Sigmoid colon (tissue), 4 donors: ENCODE measurements at regions not wholly inside any gene's neighbourhood (a gene's known extent, or its start where the extent isn't known, plus 50 kb on each side); places are given as distances from the start of the nearest gene placed in this dataset.

Source experiments
- POLR2A ChIP-seq, 2 donors: fragments of 450-650 bp; IDR thresholded peaks; one replicate each; pipeline ENCODE4 v1.6.1; 2016; ENCODE audit warnings: antibody characterized with exemption in 2 of 2, mild to moderate bottlenecking in 2 of 2, moderate library complexity in 2 of 2
- POLR2AphosphoS5 ChIP-seq, 4 donors: sonication (generic); formaldehyde crosslinking; IDR thresholded peaks; one replicate each; pipeline ENCODE4 v1.6.1; 2017; ENCODE audit warnings: antibody characterized with exemption in 4 of 4
- TF ChIP-seq, protein P1 (sequence below), 4 experiments: fragments of 450-650 bp in 3 of 4; fragments of 200-600 bp in 1 of 4; IDR thresholded peaks; one replicate each; pipeline ENCODE4 v1.5.1; 2016 to 2019; ENCODE audit warnings: antibody characterized with exemption in 4 of 4, mild to moderate bottlenecking in 3 of 4, moderate library complexity in 2 of 4

DNA sequence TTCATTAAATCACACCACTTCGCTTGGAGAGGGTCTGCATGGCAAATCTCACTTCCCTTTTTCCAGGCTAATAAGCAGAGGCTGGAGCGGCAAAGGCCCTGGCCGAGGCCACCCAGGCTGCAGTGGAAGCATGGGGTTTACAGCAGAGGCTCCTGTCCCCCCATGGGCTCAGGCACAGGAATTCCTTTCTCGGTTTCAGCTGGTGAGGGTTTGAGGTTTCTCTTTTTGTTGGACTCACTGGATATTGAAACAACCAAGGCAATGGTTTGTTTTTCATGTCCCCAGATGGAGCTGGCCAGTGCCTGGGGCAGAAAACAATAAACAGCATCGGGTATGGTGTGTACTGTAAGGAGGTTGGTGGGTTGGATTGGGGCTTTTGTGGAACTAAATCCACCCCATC lies 175.6 kb upstream of the RASGRP1 start:
- no peak for TF ChIP-seq POLR2AphosphoS5 (IDR thresholded peaks at IDR 0.05)
- TF ChIP-seq, protein P1, sequence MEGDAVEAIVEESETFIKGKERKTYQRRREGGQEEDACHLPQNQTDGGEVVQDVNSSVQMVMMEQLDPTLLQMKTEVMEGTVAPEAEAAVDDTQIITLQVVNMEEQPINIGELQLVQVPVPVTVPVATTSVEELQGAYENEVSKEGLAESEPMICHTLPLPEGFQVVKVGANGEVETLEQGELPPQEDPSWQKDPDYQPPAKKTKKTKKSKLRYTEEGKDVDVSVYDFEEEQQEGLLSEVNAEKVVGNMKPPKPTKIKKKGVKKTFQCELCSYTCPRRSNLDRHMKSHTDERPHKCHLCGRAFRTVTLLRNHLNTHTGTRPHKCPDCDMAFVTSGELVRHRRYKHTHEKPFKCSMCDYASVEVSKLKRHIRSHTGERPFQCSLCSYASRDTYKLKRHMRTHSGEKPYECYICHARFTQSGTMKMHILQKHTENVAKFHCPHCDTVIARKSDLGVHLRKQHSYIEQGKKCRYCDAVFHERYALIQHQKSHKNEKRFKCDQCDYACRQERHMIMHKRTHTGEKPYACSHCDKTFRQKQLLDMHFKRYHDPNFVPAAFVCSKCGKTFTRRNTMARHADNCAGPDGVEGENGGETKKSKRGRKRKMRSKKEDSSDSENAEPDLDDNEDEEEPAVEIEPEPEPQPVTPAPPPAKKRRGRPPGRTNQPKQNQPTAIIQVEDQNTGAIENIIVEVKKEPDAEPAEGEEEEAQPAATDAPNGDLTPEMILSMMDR (IDR thresholded peaks at IDR 0.05), result no peak
- TF ChIP-seq POLR2A (IDR thresholded peaks at IDR 0.05), result no peak
